ENCODE measurements at regions not wholly inside any gene's neighbourhood (a gene's known extent, or its start where the extent isn't known, plus 50 kb on each side); places are given as distances from the start of the nearest gene placed in this dataset.

DNA sequence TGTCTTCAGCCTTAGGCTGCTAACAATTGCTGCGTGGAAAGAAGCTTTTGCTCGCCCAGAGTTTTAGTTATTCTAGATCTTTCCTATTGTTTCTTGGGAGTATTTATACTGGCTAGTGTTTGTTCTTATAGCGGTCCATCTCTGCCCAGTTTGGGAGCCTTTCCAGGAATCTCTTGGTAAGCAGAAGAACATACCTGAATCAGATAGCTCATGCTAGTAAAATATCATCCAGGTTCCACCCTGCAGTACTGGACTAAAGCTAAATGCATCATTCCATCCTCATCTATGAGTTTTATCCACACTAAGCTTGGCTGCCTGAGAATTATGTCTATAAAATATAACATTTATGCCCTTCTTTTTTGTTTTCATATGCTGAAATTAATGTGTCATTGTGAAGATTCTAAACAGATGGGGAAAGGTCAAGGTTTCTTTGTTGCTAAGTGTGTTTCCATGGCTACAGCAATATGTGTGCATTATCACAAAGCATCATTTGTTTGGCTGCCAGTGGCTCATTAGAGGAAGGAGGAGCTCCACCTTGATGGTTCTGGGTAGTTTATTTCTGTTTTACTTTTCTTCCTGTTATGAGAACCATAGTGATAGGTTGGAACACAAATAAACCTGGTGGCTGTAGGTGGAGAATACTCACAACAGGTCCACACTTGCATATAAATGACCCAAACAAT, 182.8 kb downstream of the PIK3C3 start:
- DNase-seq, result no peak

DNA sequence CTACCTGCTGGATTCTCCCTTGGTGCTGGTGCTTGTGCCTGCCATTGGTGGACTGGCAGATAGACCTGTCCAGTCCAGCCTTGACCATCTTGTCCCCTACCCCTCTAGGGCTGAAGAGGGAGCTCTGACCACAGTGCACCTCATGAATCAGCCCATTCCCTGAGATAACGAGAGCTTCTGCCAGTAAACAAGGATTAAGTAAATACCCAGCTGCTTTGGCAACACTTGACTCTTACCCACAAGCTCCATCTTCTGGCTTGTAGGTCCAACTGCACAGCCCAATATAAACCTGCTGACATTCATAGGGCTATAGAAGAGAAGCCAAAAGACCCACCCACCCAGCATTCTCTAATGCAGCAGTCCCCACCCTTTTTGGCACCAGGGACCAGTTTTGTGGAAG, 186.4 kb downstream of the PIK3C3 start:
- DNase-seq, result no peak

DNA sequence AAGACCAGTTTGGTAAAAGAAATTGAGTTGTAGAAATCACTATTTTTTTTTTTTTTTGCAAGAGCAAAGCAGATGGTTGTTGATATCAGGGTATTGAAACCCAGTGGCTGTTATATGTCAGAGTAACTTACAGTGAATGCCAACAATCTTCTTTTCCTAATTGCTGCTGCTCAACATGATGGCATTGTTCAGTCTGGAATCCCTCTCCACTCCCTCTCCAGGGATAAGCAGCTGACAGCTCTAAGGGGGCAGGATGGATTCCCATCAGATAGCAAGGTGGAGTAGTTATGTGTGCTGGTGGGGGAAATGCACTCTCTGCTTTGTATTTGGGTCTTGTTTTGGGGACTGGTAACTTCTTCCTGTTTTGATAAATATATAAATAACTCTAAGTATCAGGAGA, 200.0 kb downstream of the PIK3C3 start:
- DNase-seq, result no peak

DNA sequence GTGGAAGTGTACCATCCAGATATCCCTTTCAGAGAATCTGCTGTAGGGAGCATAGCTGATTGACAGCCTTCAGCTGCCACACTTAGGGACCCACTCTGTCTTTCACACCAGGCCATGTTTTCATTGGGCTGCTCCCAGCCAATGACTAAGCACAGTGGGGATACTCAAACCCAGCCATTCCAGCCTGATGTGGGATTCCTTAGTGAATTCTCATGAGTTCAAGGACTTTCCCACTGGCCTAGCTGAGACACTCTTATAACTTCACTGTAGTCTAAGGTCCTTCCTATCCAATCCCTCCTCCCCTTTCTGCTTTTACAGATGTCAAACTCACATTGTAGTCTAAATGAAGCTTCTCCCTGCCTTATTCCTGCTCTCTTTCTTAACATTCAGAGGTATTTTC, 201.2 kb downstream of the PIK3C3 start:
- no peak for DNase-seq

DNA sequence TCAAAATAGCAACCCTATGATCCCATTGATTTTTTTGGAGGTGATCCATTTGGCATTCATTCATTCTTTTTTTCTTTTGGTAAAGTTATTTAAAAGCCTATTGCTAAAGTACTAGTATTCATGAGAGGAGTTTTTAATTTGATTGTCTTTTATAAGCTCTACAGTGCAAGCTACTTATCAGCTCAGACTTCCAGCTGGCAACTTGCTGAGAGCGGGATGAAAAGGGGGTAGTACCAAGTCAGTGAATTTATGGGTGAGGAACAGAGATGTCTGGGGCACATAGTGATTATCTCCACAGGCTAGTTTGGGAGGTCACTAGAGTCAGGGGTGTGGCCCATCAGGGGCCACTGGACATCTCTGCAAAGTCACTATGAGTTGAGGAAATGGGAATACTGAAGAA, 202.4 kb downstream of the PIK3C3 start:
- no peak for DNase-seq

DNA sequence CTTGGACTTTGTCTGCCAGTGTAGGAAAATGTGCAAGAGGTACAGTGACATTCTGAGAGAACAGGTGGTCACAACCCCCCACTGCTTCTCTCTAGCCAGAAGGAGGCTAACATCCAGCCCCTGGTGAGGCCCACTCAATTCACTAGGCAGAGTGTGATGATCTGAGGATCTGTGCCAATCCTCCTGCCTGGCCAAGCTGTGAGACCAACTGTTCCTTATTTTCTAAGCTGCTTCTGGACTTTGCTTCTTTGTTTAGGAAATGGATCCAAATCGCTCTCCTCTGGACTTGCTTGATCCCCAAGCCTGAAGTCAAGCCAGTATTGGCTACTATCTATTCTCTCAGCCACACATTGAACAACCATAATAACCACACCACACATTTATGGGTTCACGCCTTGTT, 202.8 kb downstream of the PIK3C3 start:
- no peak for DNase-seq

DNA sequence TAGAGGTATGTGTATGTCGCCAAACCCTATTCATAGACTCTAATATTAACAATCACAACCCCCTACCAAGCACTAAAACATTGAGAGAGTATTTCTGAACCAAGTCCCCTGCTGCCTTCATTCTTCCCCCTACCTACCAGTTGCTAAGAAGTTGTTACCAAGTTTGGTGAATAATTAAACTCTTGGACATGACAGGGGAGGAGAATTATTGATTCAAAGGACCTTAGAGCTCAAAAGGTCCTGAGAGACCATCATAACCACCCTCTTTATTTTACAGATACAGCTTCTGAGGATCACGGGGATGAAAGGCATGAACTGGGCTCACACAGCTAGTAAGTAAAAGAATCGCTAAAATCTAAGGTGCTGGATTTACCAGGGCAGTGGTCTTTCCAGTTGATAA, 204.1 kb downstream of the PIK3C3 start:
- DNase-seq, result no peak

DNA sequence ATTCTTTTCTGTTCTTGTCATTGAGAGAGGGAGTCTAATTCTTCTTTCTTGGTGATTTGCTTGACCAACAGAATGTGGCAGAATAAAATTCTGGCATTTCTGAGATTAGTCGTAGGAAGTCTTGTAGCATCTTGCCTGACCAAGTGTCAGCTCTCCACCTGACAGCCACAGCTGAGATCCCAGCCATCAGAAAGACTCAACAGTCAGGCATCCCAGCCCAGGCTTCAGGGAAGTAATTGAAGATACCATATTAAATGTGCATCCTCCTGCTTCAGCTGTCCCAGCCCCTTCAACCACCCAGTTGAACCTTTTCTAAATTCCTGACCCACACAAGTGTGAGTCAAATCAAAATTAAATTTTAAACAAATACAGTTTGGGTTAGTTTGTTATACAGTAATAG, 208.3 kb downstream of the PIK3C3 start:
- DNase-seq, result no peak

DNA sequence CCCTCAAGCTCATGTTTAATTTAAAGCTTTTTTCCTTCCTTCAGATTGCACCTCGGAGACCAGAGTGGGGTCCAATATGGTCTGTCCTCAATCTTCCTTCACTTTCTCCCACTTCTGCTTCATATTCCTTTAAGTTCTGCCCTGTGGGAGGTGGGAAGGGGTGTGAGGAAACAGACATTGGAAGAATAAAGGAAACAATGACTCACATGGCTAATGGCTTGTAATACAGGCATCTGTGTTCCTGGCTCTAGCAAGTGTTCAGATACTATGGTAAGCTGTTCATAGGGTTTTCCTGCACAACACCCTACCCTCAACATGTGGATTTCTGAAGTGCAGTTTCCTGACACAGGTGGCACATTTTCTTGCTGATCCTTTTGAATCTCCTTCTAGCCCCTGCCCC, 209.5 kb downstream of the PIK3C3 start:
- DNase-seq, result no peak

DNA sequence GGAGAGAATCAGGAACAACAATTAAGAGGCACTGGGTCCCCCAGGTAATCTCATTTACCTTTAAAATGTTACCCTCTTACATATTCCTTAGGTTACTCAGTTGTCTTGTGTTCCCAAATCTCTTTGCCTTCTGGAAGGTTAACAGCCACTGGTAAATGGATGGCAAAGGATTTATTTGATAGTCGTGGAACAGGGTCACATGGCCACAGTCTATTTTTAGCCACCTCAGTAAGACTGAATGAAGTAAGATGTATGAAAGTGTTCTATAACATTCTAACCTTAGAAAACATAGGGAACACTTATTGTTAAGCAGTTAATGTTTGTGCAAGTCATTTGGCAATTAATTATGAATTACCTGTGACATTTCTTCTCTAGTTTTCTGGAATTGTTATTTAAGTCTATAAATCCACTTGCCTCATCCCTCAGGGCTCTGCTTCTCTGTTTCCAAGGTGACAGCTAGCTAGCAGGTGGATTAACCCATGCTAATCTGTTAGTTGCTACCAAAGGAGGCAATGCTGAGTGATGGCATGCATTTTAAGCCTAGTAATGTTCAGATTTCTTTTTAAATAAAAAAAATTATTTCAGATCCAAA, 211.0 kb downstream of the PIK3C3 start:
- DNase-seq, result no peak

DNA sequence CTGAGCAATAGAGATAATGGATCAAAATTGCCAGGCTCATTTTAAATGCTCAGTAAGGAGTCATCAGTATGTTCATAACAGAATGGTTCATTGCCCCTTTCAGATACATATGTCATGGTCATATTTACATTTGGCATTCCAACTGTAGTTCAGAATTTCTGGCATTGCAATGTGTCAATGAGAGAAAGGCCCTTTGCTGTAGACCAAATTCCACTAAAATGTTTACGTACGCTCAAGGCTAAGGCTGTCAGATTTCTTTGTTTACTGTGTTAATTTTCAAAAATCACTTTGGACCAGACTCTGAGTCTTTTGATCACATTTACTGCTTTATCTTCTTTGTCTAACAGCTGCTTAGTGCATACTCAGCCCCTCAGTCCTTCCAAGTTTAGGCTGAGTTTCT, 213.5 kb downstream of the PIK3C3 start:
- DNase-seq, result no peak

DNA sequence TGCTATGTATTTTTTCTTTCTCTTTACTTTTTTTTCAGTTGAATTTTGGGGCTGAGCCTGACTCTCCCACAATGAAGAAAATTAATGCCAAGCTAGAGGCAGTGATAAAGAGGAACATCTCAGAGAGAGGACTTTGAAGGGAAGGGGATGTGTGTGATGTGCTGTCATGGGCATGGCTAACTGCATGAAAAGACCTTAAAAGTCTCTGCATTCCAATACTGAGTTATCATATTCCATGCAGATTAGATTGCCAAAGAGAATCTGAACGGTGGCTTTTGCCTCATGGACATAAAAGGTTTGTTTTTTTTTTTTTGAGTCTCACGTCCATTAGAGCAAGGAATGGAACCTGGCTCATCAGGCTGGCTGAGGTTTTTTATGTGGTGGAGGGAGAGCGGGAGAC, 213.9 kb downstream of the PIK3C3 start:
- DNase-seq, result no peak

DNA sequence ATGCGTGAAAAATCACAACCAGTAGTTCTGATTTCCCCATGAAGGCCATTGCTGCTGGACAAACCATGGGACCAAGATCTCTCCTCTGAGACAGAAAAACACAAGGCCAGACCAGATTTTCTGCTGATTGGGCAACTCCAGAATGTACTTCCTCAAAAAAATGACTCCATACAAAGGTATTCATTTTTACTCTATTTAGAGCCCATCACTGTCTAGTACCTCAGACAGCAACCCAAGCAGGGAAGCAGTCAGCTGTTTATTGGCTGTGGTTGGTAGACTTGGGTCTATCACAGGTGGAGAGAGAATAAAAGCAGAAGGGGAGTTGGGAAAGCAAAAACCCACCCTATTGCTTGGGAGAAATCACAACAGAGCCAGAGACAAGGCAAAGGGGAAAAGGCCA, 219.9 kb downstream of the PIK3C3 start:
- DNase-seq, result no peak

DNA sequence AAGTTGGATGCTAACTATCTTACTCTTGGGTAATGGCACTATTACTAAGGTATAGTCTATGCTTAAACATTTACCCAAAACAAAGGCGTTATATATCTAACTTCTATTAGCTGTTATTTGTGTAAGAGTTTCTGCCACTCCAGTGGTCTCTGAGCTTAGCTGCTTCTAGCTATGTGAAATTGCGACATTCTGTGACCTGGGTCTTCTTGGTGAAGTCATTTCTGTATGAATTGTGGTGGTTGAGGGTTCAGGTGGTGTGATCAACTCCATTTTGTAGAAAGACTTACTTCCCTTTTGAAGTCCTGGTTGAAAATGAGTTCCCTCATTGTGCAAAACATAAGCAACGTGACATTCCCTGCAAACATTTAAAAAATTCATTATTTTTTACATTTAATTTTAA, 221.6 kb downstream of the PIK3C3 start:
- no peak for DNase-seq

DNA sequence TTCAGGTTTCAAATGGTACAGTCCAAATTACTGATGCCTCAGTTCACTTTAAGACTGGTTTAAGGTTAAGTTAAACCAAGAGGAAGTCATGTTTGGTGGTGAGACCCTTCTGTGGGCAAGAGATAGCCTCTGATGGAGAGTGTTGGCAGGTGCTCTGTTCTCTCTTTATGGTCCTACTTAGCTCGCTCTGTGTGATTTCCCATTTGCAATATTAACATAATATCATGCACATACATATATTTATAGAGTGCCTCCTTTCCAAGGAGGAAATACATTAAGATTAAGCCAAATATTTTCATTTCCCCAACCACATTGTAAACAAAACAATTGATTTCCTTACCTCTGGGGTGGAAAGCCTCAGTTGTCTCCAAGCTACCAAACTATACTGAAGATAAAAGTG, 222.4 kb downstream of the PIK3C3 start:
- DNase-seq, result no peak

DNA sequence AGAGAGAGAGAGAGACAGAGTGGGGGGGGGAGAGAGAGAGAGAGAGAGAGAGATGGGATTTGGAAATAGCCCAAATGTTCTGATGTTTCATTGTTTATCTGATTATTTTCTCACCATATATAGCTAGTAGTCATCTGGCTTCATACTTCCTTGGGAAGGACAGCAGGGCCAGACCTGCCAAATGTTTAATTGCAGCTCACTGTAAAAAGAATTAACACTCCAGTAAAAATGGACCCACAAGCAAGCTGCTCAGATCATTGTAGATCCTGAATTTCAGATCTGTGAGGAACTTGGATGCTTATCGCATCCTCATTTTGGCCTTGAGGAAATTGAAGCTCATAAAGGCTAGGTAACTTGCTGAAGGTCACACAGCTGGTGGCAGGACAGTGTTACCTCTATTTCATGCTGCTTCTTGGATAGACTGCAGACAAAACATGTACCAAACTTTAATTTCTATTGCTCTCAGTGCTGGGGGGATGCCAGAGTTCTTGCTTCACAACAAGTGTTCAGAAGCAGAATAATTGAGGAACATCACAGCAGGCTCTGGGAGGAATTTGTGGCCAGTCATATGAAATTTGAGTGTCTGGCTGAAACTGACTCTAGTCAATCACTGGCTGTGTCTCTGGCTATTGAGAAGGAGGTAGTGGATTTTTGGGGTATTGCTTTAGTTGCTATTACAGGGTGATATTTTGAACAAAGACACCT, 223.5 kb downstream of the PIK3C3 start:
- DNase-seq, result no peak

DNA sequence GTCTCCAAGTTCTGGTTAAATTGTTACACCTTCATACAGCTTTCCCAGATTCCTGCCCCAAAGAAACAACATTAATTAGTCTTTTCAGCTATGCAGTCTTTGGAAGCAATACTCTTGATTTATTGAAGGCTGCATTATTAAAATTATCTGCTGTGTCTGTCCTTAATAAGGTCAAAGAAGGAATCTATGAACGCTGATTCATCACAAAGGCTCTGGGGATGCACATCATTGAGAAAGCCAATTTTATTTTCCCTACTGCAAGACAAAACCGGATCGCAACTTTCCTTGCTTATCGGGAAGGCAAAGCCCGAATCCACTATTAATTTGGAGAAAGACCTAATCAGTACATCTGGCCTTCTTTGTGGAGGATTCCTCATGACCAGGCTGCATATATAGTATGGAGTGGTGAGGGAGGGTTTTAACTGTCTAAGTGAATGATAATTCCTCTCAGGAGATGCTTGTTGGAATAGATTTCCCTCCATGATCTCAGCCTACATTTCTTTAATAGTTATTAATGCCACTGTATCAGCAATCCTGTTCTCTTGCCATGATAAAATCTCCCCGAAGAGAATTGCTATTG, 224.6 kb downstream of the PIK3C3 start:
- DNase-seq, result no peak

DNA sequence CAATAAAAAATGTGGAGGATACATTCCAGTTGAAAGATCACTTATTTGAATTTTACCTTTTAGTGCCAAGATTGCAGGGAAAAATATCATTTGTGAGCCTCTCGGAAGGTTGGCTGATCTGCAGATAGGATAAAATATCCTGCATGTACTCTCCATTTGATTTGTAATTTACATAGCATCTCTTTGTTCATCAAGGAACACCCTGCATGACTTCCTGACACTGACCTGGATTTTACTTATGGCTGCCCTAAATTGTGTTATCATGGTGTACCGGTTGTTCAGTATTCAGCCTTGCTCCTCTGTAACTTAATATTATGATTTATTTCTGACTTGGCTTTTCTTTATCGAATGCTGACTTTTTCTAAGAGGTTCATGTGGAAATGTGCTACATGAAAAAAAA, 226.4 kb downstream of the PIK3C3 start:
- no peak for DNase-seq

DNA sequence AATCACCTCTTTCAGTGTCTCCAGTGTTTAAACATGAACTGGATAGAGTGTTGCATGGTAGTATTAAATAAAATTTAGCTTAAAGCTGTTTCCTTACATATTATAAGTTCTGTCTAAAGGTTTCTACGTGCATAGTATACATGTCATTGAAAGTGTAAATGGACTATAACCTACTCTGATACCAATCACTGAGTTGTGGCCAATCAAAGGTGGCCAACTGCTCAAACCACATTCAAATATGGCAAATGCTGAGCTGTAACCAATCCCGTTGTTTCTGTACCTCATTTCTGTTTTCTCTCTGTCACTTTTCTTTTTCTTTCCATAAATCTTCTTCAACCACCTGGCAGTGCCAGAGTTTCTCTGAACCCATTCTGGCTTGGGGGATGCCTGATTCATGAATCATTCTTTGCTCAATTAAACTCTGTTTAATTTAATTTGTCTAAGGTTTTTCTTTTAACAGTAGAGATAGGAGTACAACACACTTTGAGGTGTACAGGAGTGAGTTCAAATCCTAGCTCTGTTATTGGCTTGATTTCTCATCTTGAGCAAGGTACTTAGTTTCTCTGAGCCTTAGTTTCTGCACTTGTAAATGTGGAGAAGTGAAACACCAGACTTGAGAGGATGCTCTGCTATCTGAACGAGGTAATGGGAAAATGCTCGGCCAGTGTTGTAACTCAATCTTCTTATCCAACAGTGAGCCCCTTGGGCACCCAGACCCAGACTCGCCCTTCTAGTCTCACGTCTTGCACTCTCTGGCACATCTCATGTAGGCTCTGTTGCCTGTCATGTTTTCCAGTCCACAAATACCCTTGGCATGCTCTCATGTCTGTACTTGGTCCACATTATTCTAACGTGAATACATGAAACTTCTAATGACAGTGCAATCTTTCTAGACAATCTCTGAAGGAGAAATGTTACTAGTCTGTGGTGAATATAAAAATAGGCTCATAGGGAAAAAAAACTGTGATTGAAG, 228.0 kb downstream of the PIK3C3 start:
- no peak for DNase-seq

DNA sequence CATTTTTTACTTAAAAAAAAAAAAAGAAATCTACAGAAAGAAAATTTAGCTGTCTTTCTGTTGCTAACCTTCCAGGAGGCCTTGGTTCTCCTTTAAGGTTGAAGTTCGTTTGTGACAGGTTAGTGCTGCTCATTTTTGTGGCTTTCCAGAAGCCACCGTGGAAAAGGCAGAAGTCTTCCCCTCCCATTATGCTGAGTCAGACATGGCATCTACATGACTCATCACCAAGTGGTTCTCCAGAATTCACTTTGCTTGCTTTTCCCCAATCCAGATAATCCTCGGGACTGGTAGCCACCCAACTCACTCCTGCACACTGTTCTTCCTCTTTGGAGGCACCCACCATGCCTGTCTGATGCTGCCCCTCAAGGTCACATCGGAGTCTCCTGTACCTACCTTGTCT, 228.7 kb downstream of the PIK3C3 start:
- DNase-seq, result no peak

DNA sequence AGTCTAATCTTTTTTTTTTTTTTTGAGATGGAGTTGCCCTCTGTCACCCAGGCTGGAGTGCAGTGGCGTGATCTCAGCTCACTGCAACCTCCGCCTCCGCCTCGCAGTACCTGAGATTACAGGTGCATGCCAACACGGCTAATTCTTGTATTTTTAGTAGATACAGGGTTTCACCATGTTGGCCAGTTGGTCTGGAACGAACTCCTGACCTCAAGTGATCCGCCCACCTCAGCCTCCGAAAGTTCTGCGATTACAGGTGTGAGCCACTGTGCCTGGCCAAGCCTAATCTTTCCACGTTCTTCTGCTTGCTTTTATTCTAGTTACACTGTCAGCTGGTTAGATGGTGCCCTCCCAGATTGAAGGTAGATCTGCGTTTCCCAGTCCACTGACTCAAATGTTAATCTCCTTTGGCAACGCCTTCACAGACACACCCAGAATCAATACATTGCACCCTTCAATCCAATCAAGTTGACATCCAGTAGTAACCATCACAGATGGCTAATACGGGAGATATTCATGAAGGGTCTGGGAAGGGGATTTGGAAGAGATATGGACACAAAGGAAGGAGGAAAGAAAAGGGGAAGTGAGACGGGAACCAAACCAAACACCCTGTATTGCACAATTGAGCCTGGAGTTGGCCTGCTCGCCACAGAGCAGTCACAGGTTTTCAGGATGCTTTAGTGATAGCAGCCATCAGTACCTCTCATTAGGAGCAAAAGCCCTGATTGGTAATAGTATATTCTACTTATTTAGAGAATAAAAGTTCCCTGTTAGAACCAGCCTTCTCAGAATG, 229.8 kb downstream of the PIK3C3 start:
- DNase-seq, result no peak

DNA sequence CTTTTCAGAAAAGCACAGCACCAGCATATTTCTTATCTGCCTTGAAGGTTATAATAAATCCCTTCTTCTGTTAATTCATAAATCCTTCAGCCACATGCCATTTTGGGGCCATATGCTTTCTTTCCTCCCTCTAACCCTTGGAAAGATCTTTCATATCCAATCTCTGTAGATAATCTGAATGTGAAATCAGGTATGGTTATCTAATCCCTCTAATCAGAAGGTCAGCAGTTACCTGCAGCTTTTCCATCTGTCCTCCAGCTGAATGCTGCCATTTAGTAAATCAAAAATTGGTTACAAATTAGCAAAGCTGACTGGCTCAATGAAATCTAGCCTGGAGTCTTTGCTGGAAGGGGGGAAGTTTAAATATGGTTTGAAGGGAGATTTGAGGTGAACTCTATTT, 230.5 kb downstream of the PIK3C3 start:
- no peak for DNase-seq
